Vagina (tissue), 2 donors: ENCODE measurements at regions not wholly inside any gene's neighbourhood (a gene's known extent, or its start where the extent isn't known, plus 50 kb on each side); places are given as distances from the start of the nearest gene placed in this dataset.

ENCODE experiments used
- DNase-seq, 2 donors: peaks; one replicate each; pipeline ENCODE4 v3.0.0-alpha.2; 2017; ENCODE audit errors: extremely low spot score in 2 of 2
- H3K27ac ChIP-seq: fragments of 200-600 bp; sonication (generic); one replicate; pipeline ENCODE4 v1.5.1; 2019
- H3K27me3 ChIP-seq: fragments of 200-600 bp; sonication (generic); one replicate; pipeline ENCODE4 v1.5.1; 2019
- H3K36me3 ChIP-seq, 2 donors: fragments of 200-600 bp; sonication (generic); one replicate each; pipeline ENCODE4 v1.5.1; 2017 to 2019
- H3K4me1 ChIP-seq: fragments of 200-600 bp; sonication (generic); one replicate; pipeline ENCODE4 v1.5.1; 2019
- H3K4me3 ChIP-seq, 2 donors: fragments of 200-600 bp; sonication (generic); 1 replicate in 1 of 2; 2 replicates in 1 of 2; pipeline ENCODE4 v1.5.1; 2016 to 2019
- H3K9me3 ChIP-seq: fragments of 200-600 bp; sonication (generic); one replicate; pipeline ENCODE4 v1.5.1; 2019
- POLR2A ChIP-seq, 2 donors: fragments of 450-650 bp; IDR thresholded peaks; one replicate each; pipeline ENCODE4 v1.6.1; 2017; ENCODE audit warnings: antibody characterized with exemption in 2 of 2, mild to moderate bottlenecking in 2 of 2, moderate library complexity in 2 of 2
- POLR2AphosphoS5 ChIP-seq, 2 donors: sonication (generic); formaldehyde crosslinking; IDR thresholded peaks; one replicate each; pipeline ENCODE4 v1.9.0; 2017; ENCODE audit warnings: antibody characterized with exemption in 2 of 2, mild to moderate bottlenecking in 2 of 2, low read depth in 1 of 2; ENCODE audit not compliant: insufficient read depth in 1 of 2
- intact Hi-C: fragments of 100-400 bp; cut with DNase I; formaldehyde crosslinking; loops from one replicate; pipeline ENCODE4 v1.15.1; 2023
- TF ChIP-seq, protein P1 (sequence below), 3 experiments: fragments of 450-650 bp in 2 of 3; fragments of 200-600 bp in 1 of 3; sonication (generic) in 1 of 3; IDR thresholded peaks; one replicate each; pipeline ENCODE4 v1.5.1; 2017 to 2019; ENCODE audit warnings: antibody characterized with exemption in 3 of 3, mild to moderate bottlenecking in 2 of 3, moderate library complexity in 2 of 3

DNA sequence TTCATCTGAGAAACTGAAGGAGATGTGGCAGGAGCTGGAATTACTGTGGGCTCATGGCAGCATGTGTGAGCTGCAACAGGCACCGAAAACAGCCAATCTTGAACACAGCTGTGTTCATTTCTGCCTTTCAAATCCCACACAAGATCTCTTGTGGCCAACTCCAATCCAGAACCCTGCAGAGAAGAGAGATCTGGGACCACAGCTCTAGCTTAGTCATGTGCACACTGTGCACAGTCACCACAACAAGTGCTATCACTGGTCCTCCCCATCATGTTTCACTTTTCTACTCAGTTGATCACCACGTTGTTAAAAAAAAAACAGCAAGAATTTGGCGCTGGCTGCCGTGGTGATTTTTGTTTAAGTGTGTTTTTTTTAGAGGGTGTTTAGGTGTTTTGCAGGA is 254.5 kb upstream of the ELAC2 start:
- no peaks in the 10 kb centered on the region for H3K9me3 ChIP-seq
- H3K4me3 ChIP-seq, result no peak overlapping the region
- H3K36me3 ChIP-seq, result no peaks in the 10 kb centered on the region
- no peak overlapping the region for H3K27ac ChIP-seq
- no peaks in the 10 kb centered on the region for H3K4me1 ChIP-seq
- no peak for TF ChIP-seq POLR2A (IDR thresholded peaks at IDR 0.05)
- TF ChIP-seq POLR2AphosphoS5 (IDR thresholded peaks at IDR 0.05; ENCODE audit: insufficient read depth in 1 of 2, low read depth in 1 of 2), result no peak
- TF ChIP-seq, protein P1, sequence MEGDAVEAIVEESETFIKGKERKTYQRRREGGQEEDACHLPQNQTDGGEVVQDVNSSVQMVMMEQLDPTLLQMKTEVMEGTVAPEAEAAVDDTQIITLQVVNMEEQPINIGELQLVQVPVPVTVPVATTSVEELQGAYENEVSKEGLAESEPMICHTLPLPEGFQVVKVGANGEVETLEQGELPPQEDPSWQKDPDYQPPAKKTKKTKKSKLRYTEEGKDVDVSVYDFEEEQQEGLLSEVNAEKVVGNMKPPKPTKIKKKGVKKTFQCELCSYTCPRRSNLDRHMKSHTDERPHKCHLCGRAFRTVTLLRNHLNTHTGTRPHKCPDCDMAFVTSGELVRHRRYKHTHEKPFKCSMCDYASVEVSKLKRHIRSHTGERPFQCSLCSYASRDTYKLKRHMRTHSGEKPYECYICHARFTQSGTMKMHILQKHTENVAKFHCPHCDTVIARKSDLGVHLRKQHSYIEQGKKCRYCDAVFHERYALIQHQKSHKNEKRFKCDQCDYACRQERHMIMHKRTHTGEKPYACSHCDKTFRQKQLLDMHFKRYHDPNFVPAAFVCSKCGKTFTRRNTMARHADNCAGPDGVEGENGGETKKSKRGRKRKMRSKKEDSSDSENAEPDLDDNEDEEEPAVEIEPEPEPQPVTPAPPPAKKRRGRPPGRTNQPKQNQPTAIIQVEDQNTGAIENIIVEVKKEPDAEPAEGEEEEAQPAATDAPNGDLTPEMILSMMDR (IDR thresholded peaks at IDR 0.05), result no peak
- no peak for DNase-seq
- intact Hi-C loops, result no loop called here
- H3K27me3 ChIP-seq, result no peaks in the 10 kb centered on the region

DNA sequence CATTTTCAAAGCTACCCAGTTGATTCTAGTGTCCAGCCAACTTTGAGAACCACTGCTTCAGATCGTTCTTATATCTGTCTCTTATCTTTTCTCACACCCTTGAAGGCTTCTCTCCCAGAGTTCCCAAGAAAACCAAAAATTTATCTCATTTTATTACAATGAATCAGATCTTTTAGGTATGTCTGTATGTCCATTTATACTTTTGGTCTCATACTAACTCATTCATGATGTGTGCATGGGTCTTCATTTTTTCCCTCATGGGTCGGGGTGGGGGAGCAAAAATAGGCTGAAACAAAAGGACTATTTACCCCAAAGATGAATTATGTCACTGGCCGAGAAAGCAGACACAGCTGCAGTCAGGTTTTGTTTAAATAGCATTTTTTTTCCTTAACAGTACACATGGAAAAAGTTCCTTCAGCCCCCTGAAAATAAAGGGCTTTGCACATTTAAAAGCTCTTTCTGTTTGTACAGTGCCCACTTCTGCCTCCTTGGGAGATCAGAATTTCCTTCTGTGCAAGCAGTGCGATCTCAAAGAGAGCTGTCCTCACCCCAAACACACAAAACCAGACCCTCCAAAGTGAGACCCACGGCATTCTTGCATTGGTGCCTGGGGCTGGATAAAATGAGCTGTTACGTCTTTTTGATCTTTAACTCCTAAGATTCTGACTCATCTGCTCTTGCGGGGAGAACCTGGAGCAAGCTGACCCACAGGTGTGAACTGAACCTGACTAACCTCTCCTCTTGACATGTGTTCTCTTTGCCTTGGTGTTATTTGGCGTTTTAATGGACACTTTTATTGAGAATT is 251.2 kb upstream of the ELAC2 start:
- intact Hi-C loops, result no loop called here
- Histone ChIP-seq H3K9me3 (no peaks in the 10 kb centered on the region), H3K27ac (no peak overlapping the region), H3K27me3 (no peaks in the 10 kb centered on the region), H3K4me1 (no peaks in the 10 kb centered on the region), H3K4me3 (no peak overlapping the region), H3K36me3 (no peaks in the 10 kb centered on the region)
- TF ChIP-seq, protein P1 (IDR thresholded peaks at IDR 0.05), result no peak
- no peak for TF ChIP-seq POLR2AphosphoS5 (IDR thresholded peaks at IDR 0.05; ENCODE audit: insufficient read depth in 1 of 2, low read depth in 1 of 2)
- no peak for TF ChIP-seq POLR2A (IDR thresholded peaks at IDR 0.05)
- no peak for DNase-seq

DNA sequence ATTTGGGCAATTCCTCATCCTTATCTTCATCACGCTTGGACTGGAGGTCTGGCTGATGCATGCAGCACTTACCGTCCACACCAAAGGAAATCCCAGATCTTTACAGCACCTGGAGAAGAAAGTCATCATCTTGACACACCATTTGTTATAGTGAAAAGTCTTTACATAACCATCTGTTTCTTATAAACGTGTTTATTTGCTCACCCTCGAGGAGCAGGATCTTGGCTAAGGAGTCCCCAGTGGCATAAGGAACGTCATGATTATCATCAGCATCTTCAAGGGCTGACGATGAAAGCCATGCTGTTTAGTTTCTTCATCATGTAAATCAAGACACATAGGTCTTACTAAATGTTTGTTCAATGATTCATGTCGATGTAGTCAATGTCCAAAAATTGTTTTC is 248.8 kb upstream of the ELAC2 start:
- H3K9me3 ChIP-seq, result no peaks in the 10 kb centered on the region
- no peak for DNase-seq
- H3K27me3 ChIP-seq, result no peaks in the 10 kb centered on the region
- H3K4me3 ChIP-seq, result no peak overlapping the region
- no peak overlapping the region for H3K27ac ChIP-seq
- TF ChIP-seq POLR2A (IDR thresholded peaks at IDR 0.05) (no peak), POLR2AphosphoS5 (IDR thresholded peaks at IDR 0.05; ENCODE audit: insufficient read depth in 1 of 2, low read depth in 1 of 2) (no peak)
- TF ChIP-seq, protein P1 (IDR thresholded peaks at IDR 0.05), result no peak
- H3K4me1 ChIP-seq, result no peaks in the 10 kb centered on the region
- no peaks in the 10 kb centered on the region for H3K36me3 ChIP-seq
- intact Hi-C loops, result no loop called here

DNA sequence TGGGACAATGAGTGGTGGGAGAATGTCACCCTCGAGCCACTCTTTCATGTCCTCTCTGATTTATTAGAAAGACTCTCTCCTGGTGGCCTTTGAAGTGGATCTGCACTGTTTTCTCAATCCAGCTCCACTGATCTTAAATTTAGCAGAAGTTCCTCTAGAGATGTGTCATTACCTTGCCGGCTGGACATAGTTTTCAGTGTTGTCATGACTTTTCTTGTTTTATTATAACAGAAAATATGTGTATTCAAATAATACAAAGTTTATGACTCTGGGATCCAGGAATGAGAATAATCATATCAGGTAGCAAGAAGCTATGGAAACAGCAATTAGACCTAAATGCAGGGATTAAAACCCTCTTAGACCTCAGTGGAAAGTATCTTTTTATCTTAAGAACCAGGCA is 247.5 kb upstream of the ELAC2 start:
- no peak for DNase-seq

DNA sequence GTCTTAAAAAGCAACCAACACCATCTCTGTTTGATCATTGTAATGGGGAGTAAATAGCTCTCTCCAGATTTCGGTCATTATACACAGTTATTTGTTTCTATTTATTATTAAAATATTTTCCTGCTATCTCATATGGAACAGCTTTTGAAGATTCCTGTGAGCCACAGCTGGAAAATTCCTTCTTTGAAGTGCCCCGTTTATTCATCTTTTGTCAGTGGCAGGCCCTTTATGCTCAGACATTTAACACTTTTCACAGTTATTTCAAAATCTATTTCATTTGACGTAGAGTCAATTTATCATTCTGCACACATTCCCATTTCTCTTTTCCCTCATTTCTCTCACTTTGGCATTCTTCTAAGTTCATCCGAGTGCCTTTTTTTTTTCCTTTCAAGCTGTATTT is 245.9 kb upstream of the ELAC2 start:
- no peaks in the 10 kb centered on the region for H3K4me1 ChIP-seq
- intact Hi-C loops, result no loop called here
- DNase-seq, result no peak
- H3K27ac ChIP-seq, result no peak overlapping the region
- H3K36me3 ChIP-seq, result no peaks in the 10 kb centered on the region
- no peak overlapping the region for H3K4me3 ChIP-seq
- TF ChIP-seq, protein P1 (IDR thresholded peaks at IDR 0.05), result no peak
- TF ChIP-seq POLR2A (IDR thresholded peaks at IDR 0.05) (no peak), POLR2AphosphoS5 (IDR thresholded peaks at IDR 0.05; ENCODE audit: insufficient read depth in 1 of 2, low read depth in 1 of 2) (no peak)
- H3K27me3 ChIP-seq, result no peaks in the 10 kb centered on the region
- H3K9me3 ChIP-seq, result no peaks in the 10 kb centered on the region

More for the DNA sequence above, 247.5 kb upstream of the ELAC2 start:
- Histone ChIP-seq H3K9me3 (no peaks in the 10 kb centered on the region), H3K36me3 (no peaks in the 10 kb centered on the region), H3K27ac (no peak overlapping the region), H3K4me3 (no peak overlapping the region), H3K4me1 (no peaks in the 10 kb centered on the region), H3K27me3 (no peaks in the 10 kb centered on the region)
- TF ChIP-seq, protein P1 (IDR thresholded peaks at IDR 0.05), result no peak
- TF ChIP-seq POLR2AphosphoS5 (IDR thresholded peaks at IDR 0.05; ENCODE audit: insufficient read depth in 1 of 2, low read depth in 1 of 2), result no peak
- TF ChIP-seq POLR2A (IDR thresholded peaks at IDR 0.05), result no peak
- intact Hi-C loops, result no loop called here
